Liver (tissue), 3 donors: ENCODE measurements at regions not wholly inside any gene's neighbourhood (a gene's known extent, or its start where the extent isn't known, plus 50 kb on each side); places are given as distances from the start of the nearest gene placed in this dataset.

ENCODE experiments used
- EGR1 ChIP-seq, 2 donors: IDR thresholded peaks; 2 replicates each; pipeline ENCODE4 v1.6.1; 2016 to 2018; ENCODE audit warnings: antibody characterized with exemption in 2 of 2, low read depth in 2 of 2
- GABPA ChIP-seq, 2 donors: IDR thresholded peaks in 1 of 2; conservative IDR thresholded peaks in 1 of 2; 2 replicates each; pipeline ENCODE4 v1.6.1; 2016; ENCODE audit warnings: antibody characterized with exemption in 2 of 2, mild to moderate bottlenecking in 1 of 2, moderate library complexity in 1 of 2
- RAD21 ChIP-seq, 2 donors: IDR thresholded peaks; 2 replicates each; pipeline ENCODE4 v1.6.1; 2016; ENCODE audit warnings: antibody characterized with exemption in 2 of 2, mild to moderate bottlenecking in 2 of 2
- TAF1 ChIP-seq: conservative IDR thresholded peaks from 2 replicates; pipeline ENCODE4 v1.6.1; 2016; ENCODE audit warnings: antibody characterized with exemption, mild to moderate bottlenecking
- ZBTB33 ChIP-seq: IDR thresholded peaks from 2 replicates; pipeline ENCODE4 v1.6.1; 2016; ENCODE audit warnings: antibody characterized with exemption
- TF ChIP-seq, protein P1 (sequence below): fragments of 150-350 bp; IDR thresholded peaks from 2 replicates; pipeline ENCODE4 v1.5.1; 2017; ENCODE audit warnings: improper control_type of control experiment, low read depth, low read length; ENCODE audit not compliant: missing input control
- TF ChIP-seq, protein P2 (sequence below): IDR thresholded peaks from 2 replicates; pipeline ENCODE4 v1.6.1; 2016; ENCODE audit warnings: antibody characterized with exemption, mild to moderate bottlenecking
- TF ChIP-seq, protein P3 (sequence below): IDR thresholded peaks from 2 replicates; pipeline ENCODE4 v1.6.1; 2016; ENCODE audit warnings: antibody characterized with exemption
- donor health status: healthy.
- donor health status: healthy.

GRCh38 chr18:43934322-43934721 lies 657.0 kb upstream of the SYT4 start:
- TF ChIP-seq GABPA (IDR thresholded peaks at IDR 0.05 in 1 of 2, conservative IDR thresholded peaks at IDR 0.05 in 1 of 2): no peak
- TF ChIP-seq, protein P1, sequence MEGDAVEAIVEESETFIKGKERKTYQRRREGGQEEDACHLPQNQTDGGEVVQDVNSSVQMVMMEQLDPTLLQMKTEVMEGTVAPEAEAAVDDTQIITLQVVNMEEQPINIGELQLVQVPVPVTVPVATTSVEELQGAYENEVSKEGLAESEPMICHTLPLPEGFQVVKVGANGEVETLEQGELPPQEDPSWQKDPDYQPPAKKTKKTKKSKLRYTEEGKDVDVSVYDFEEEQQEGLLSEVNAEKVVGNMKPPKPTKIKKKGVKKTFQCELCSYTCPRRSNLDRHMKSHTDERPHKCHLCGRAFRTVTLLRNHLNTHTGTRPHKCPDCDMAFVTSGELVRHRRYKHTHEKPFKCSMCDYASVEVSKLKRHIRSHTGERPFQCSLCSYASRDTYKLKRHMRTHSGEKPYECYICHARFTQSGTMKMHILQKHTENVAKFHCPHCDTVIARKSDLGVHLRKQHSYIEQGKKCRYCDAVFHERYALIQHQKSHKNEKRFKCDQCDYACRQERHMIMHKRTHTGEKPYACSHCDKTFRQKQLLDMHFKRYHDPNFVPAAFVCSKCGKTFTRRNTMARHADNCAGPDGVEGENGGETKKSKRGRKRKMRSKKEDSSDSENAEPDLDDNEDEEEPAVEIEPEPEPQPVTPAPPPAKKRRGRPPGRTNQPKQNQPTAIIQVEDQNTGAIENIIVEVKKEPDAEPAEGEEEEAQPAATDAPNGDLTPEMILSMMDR: no peak
- TF ChIP-seq RAD21 (IDR thresholded peaks at IDR 0.05): no peak
- TF ChIP-seq, protein P2, sequence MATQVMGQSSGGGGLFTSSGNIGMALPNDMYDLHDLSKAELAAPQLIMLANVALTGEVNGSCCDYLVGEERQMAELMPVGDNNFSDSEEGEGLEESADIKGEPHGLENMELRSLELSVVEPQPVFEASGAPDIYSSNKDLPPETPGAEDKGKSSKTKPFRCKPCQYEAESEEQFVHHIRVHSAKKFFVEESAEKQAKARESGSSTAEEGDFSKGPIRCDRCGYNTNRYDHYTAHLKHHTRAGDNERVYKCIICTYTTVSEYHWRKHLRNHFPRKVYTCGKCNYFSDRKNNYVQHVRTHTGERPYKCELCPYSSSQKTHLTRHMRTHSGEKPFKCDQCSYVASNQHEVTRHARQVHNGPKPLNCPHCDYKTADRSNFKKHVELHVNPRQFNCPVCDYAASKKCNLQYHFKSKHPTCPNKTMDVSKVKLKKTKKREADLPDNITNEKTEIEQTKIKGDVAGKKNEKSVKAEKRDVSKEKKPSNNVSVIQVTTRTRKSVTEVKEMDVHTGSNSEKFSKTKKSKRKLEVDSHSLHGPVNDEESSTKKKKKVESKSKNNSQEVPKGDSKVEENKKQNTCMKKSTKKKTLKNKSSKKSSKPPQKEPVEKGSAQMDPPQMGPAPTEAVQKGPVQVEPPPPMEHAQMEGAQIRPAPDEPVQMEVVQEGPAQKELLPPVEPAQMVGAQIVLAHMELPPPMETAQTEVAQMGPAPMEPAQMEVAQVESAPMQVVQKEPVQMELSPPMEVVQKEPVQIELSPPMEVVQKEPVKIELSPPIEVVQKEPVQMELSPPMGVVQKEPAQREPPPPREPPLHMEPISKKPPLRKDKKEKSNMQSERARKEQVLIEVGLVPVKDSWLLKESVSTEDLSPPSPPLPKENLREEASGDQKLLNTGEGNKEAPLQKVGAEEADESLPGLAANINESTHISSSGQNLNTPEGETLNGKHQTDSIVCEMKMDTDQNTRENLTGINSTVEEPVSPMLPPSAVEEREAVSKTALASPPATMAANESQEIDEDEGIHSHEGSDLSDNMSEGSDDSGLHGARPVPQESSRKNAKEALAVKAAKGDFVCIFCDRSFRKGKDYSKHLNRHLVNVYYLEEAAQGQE: no peak
- TF ChIP-seq, protein P3, sequence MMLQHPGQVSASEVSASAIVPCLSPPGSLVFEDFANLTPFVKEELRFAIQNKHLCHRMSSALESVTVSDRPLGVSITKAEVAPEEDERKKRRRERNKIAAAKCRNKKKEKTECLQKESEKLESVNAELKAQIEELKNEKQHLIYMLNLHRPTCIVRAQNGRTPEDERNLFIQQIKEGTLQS: no peak
- TF ChIP-seq ZBTB33: no peak
- no peak for TF ChIP-seq EGR1 (IDR thresholded peaks at IDR 0.05; ENCODE audit: low read depth in 2 of 2)
- no peak for TF ChIP-seq TAF1
